Naive B cell (primary cell): ENCODE measurements at regions not wholly inside any gene's neighbourhood (a gene's known extent, or its start where the extent isn't known, plus 50 kb on each side); places are given as distances from the start of the nearest gene placed in this dataset.

Experiments
- ATAC-seq, 2 donors: fragments of 150-1000 bp; cut with Tn5 transposase; 2 replicates each; pipeline ENCODE4 v1.10.0; 2021; ENCODE audit warnings: low read depth in 2 of 2, mild to moderate bottlenecking in 2 of 2, moderate library complexity in 2 of 2
- DNase-seq: peaks from one replicate; pipeline ENCODE4 v3.0.0; 2022
- H3K27ac Mint-ChIP-seq, 6 donors: one replicate each; pipeline ENCODE4 v1.8.0; 2020 to 2022; ENCODE audit warnings: mild to moderate bottlenecking in 6 of 6, mixed read lengths in 6 of 6, moderate library complexity in 5 of 6, inconsistent platforms in 2 of 6
- H3K27me3 Mint-ChIP-seq, 3 donors: one replicate each; pipeline ENCODE4 v1.8.0; 2021 to 2022; ENCODE audit warnings: mixed read lengths in 3 of 3, mild to moderate bottlenecking in 1 of 3
- H3K36me3 Mint-ChIP-seq, 2 donors: one replicate each; pipeline ENCODE4 v1.8.0; 2020 to 2022; ENCODE audit warnings: mixed read lengths in 2 of 2, inconsistent platforms in 1 of 2, mild to moderate bottlenecking in 1 of 2
- H3K4me1 Mint-ChIP-seq, 3 donors: one replicate each; pipeline ENCODE4 v1.8.0; 2020 to 2022; ENCODE audit warnings: mixed read lengths in 3 of 3, inconsistent platforms in 1 of 3, mild to moderate bottlenecking in 1 of 3, moderate library complexity in 1 of 3
- H3K4me3 Mint-ChIP-seq, 8 donors: one replicate each; pipeline ENCODE4 v1.8.0; 2020 to 2022; ENCODE audit warnings: mild to moderate bottlenecking in 8 of 8, mixed read lengths in 8 of 8, moderate library complexity in 8 of 8, inconsistent platforms in 2 of 8
- H3K9me3 Mint-ChIP-seq, 7 donors: one replicate each; pipeline ENCODE4 v1.8.0; 2020 to 2022; ENCODE audit warnings: mixed read lengths in 7 of 7, mild to moderate bottlenecking in 5 of 7, inconsistent platforms in 2 of 7, moderate library complexity in 1 of 7

- Mint-ChIP-seq H3K9me3 (peaks cover 0 to 8% (median 5%) of the 10 kb centered on the region in 7 donors), H3K4me3 (no peak overlapping the region), H3K4me1 (no peaks in the 10 kb centered on the region), H3K27ac (no peak overlapping the region), H3K27me3 (peaks cover 11 to 27% (median 12%) of the 10 kb centered on the region in 3 donors), H3K36me3 (peaks cover 0 to 7% of the 10 kb centered on the region in 2 donors)
- ATAC-seq (no peak), DNase-seq (no peak)
These were observed 740.1 kb downstream of the MATN1 start for GRCh38 chr1:29983321-29983720.

GRCh38 chr1:29981586-29982239 lies 741.7 kb downstream of the MATN1 start:
- Mint-ChIP-seq H3K27me3 (peaks cover 11 to 27% (median 12%) of the 10 kb centered on the region in 3 donors), H3K4me1 (no peaks in the 10 kb centered on the region), H3K36me3 (peaks cover 0 to 7% of the 10 kb centered on the region in 2 donors), H3K4me3 (no peak overlapping the region), H3K9me3 (peaks cover 6 to 17% (median 10%) of the 10 kb centered on the region in 7 donors), H3K27ac (no peak overlapping the region)
- DNase-seq (no peak), ATAC-seq (no peak)

GRCh38 chr1:29977550-29977949 lies 741.2 kb downstream of the PTPRU start:
- Mint-ChIP-seq H3K27me3 (peaks cover 0 to 15% (median 5%) of the 10 kb centered on the region in 3 donors), H3K4me1 (no peaks in the 10 kb centered on the region), H3K9me3 (peaks cover 2 to 16% (median 7%) of the 10 kb centered on the region in 7 donors), H3K27ac (no peak overlapping the region), H3K4me3 (no peak overlapping the region), H3K36me3 (no peaks in the 10 kb centered on the region)
- DNase-seq (no peak), ATAC-seq (no peak)

GRCh38 chr1:29975036-29975694 lies 738.8 kb downstream of the PTPRU start:
- no peaks in the 10 kb centered on the region for H3K4me1 Mint-ChIP-seq
- no peak overlapping the region for H3K27ac Mint-ChIP-seq
- H3K9me3 Mint-ChIP-seq, result peaks cover 2 to 16% (median 7%) of the 10 kb centered on the region in 7 donors
- ATAC-seq, result no peak
- peaks cover 0 to 15% (median 13%) of the 10 kb centered on the region in 3 donors for H3K27me3 Mint-ChIP-seq
- no peak for DNase-seq
- no peaks in the 10 kb centered on the region for H3K36me3 Mint-ChIP-seq
- H3K4me3 Mint-ChIP-seq, result no peak overlapping the region

- Mint-ChIP-seq H3K4me1 (no peaks in the 10 kb centered on the region), H3K27me3 (peaks cover 0 to 19% (median 15%) of the 10 kb centered on the region in 3 donors), H3K9me3 (peaks cover 2 to 20% (median 7%) of the 10 kb centered on the region in 7 donors), H3K27ac (peak overlapping the region in 2 of 6 donors; percentile 51 to 67), H3K4me3 (no peak overlapping the region), H3K36me3 (no peaks in the 10 kb centered on the region)
- no peak for DNase-seq
- ATAC-seq, result no peak
These were observed 738.0 kb downstream of the PTPRU start for GRCh38 chr1:29974316-29974724.

- peaks cover 2 to 18% (median 9%) of the 10 kb centered on the region in 7 donors for H3K9me3 Mint-ChIP-seq
- H3K4me1 Mint-ChIP-seq, result no peaks in the 10 kb centered on the region
- peaks cover 5 to 19% (median 15%) of the 10 kb centered on the region in 3 donors for H3K27me3 Mint-ChIP-seq
- H3K4me3 Mint-ChIP-seq, result no peak overlapping the region
- H3K27ac Mint-ChIP-seq, result no peak overlapping the region
- DNase-seq (no peak), ATAC-seq (no peak)
- H3K36me3 Mint-ChIP-seq, result no peaks in the 10 kb centered on the region
These were observed 737.1 kb downstream of the PTPRU start for GRCh38 chr1:29973406-29973805.

- no peak overlapping the region for H3K4me3 Mint-ChIP-seq
- DNase-seq (no peak), ATAC-seq (no peak)
- peaks cover 2 to 13% (median 7%) of the 10 kb centered on the region in 7 donors for H3K9me3 Mint-ChIP-seq
- H3K4me1 Mint-ChIP-seq, result no peaks in the 10 kb centered on the region
- no peak overlapping the region for H3K27ac Mint-ChIP-seq
- H3K27me3 Mint-ChIP-seq, result peaks cover 5 to 19% (median 15%) of the 10 kb centered on the region in 3 donors
- no peaks in the 10 kb centered on the region for H3K36me3 Mint-ChIP-seq
These were observed 736.2 kb downstream of the PTPRU start for GRCh38 chr1:29972421-29973053.

GRCh38 chr1:29971703-29972102 lies 735.4 kb downstream of the PTPRU start:
- no peaks in the 10 kb centered on the region for H3K36me3 Mint-ChIP-seq
- peaks cover 5 to 19% (median 15%) of the 10 kb centered on the region in 3 donors for H3K27me3 Mint-ChIP-seq
- peaks cover 0 to 9% (median 3%) of the 10 kb centered on the region in 7 donors for H3K9me3 Mint-ChIP-seq
- H3K27ac Mint-ChIP-seq, result no peak overlapping the region
- no peak for DNase-seq
- no peak for ATAC-seq
- no peaks in the 10 kb centered on the region for H3K4me1 Mint-ChIP-seq
- no peak overlapping the region for H3K4me3 Mint-ChIP-seq

- no peak overlapping the region for H3K27ac Mint-ChIP-seq
- H3K36me3 Mint-ChIP-seq, result no peaks in the 10 kb centered on the region
- DNase-seq, result no peak
- H3K27me3 Mint-ChIP-seq, result peaks cover 5 to 24% (median 20%) of the 10 kb centered on the region in 3 donors
- no peaks in the 10 kb centered on the region for H3K4me1 Mint-ChIP-seq
- no peak overlapping the region for H3K4me3 Mint-ChIP-seq
- peaks cover 0 to 9% (median 0%) of the 10 kb centered on the region in 7 donors for H3K9me3 Mint-ChIP-seq
- no peak for ATAC-seq
These were observed 734.5 kb downstream of the PTPRU start for GRCh38 chr1:29970747-29971325.

- H3K9me3 Mint-ChIP-seq, result peaks cover 0 to 8% (median 0%) of the 10 kb centered on the region in 7 donors
- ATAC-seq, result no peak
- H3K4me3 Mint-ChIP-seq, result no peak overlapping the region
- H3K4me1 Mint-ChIP-seq, result no peaks in the 10 kb centered on the region
- H3K27ac Mint-ChIP-seq, result no peak overlapping the region
- DNase-seq, result no peak
- H3K36me3 Mint-ChIP-seq, result no peaks in the 10 kb centered on the region
- H3K27me3 Mint-ChIP-seq, result peaks cover 5 to 25% (median 20%) of the 10 kb centered on the region in 3 donors
These were observed 733.3 kb downstream of the PTPRU start for GRCh38 chr1:29969576-29969975.

- no peaks in the 10 kb centered on the region for H3K4me1 Mint-ChIP-seq
- no peaks in the 10 kb centered on the region for H3K36me3 Mint-ChIP-seq
- H3K27ac Mint-ChIP-seq, result no peak overlapping the region
- H3K27me3 Mint-ChIP-seq, result peaks cover 5 to 29% (median 25%) of the 10 kb centered on the region in 3 donors
- DNase-seq (no peak), ATAC-seq (no peak)
- H3K9me3 Mint-ChIP-seq, result peaks cover 0 to 5% (median 0%) of the 10 kb centered on the region in 7 donors
- no peak overlapping the region for H3K4me3 Mint-ChIP-seq
These were observed 730.9 kb downstream of the PTPRU start for GRCh38 chr1:29967261-29967660.

GRCh38 chr1:29966526-29967045 lies 730.3 kb downstream of the PTPRU start:
- H3K27ac Mint-ChIP-seq, result no peak overlapping the region
- H3K9me3 Mint-ChIP-seq, result peaks cover 0 to 9% (median 3%) of the 10 kb centered on the region in 7 donors
- no peak overlapping the region for H3K4me3 Mint-ChIP-seq
- ATAC-seq (no peak), DNase-seq (no peak)
- no peaks in the 10 kb centered on the region for H3K4me1 Mint-ChIP-seq
- H3K27me3 Mint-ChIP-seq, result peaks cover 5 to 22% (median 22%) of the 10 kb centered on the region in 3 donors
- no peaks in the 10 kb centered on the region for H3K36me3 Mint-ChIP-seq
